Hepatocyte (in vitro differentiated cells): ENCODE measurements at regions not wholly inside any gene's neighbourhood (a gene's known extent, or its start where the extent isn't known, plus 50 kb on each side); places are given as distances from the start of the nearest gene placed in this dataset.

Source experiments
- DNase-seq: peaks from one replicate; pipeline ENCODE4 v3.0.0-alpha.2; 2016; ENCODE audit warnings: low spot score
- H2AFZ ChIP-seq: fragments of 200-600 bp; sonication (generic); 2 replicates; pipeline ENCODE4 v1.6.0; 2016; ENCODE audit warnings: antibody characterized with exemption, mild to moderate bottlenecking
- H3K27ac ChIP-seq: fragments of 200-600 bp; sonication (generic); 2 replicates; pipeline ENCODE4 v1.5.1; 2016; ENCODE audit warnings: mild to moderate bottlenecking
- H3K27me3 ChIP-seq: fragments of 200-600 bp; sonication (generic); 2 replicates; pipeline ENCODE4 v1.6.1; 2016
- H3K36me3 ChIP-seq: fragments of 200-600 bp; sonication (generic); replicated peaks from 2 replicates; pipeline ENCODE4 v1.5.1; 2016; ENCODE audit warnings: low read depth; ENCODE audit not compliant: insufficient read depth
- H3K4me1 ChIP-seq: fragments of 200-600 bp; sonication (generic); 2 replicates; pipeline ENCODE4 v1.5.1; 2016; ENCODE audit warnings: mild to moderate bottlenecking, moderate library complexity; ENCODE audit not compliant: insufficient read depth
- H3K4me2 ChIP-seq: fragments of 200-600 bp; sonication (generic); 2 replicates; pipeline ENCODE4 v1.6.0; 2016
- H3K4me3 ChIP-seq: fragments of 200-600 bp; sonication (generic); 2 replicates; pipeline ENCODE4 v1.5.1; 2016; ENCODE audit warnings: mild to moderate bottlenecking
- H3K79me2 ChIP-seq: fragments of 200-600 bp; sonication (generic); 2 replicates; pipeline ENCODE4 v1.6.0; 2017; ENCODE audit warnings: mild to moderate bottlenecking
- H3K9me2 ChIP-seq: fragments of 200-600 bp; sonication (generic); replicated peaks from 2 replicates; pipeline ENCODE4 v1.6.0; 2017; ENCODE audit warnings: mild to moderate bottlenecking; ENCODE audit not compliant: insufficient read depth
- H3K9me3 ChIP-seq: fragments of 200-600 bp; sonication (generic); 2 replicates; pipeline ENCODE4 v1.5.1; 2016; ENCODE audit warnings: low read depth, mild to moderate bottlenecking
- H4K20me1 ChIP-seq: fragments of 200-600 bp; sonication (generic); 2 replicates; pipeline ENCODE4 v1.6.0; 2016; ENCODE audit warnings: mild to moderate bottlenecking; ENCODE audit not compliant: insufficient read depth, poor library complexity, severe bottlenecking
- CTCF ChIP-seq: fragments of 200-600 bp; sonication (generic); IDR thresholded peaks from 2 replicates; pipeline ENCODE4 v1.5.1; 2016; ENCODE audit warnings: antibody characterized with exemption, mild to moderate bottlenecking; ENCODE audit not compliant: poor library complexity
- EZH2 ChIP-seq: fragments of 200-600 bp; sonication (generic); IDR thresholded peaks from 2 replicates; pipeline ENCODE4 v1.6.1; 2016; ENCODE audit warnings: antibody characterized with exemption, mild to moderate bottlenecking, borderline replicate concordance
- EZH2phosphoT487 ChIP-seq: fragments of 200-600 bp; sonication (generic); IDR thresholded peaks from one replicate; pipeline ENCODE4 v1.6.1; 2018; ENCODE audit warnings: antibody characterized with exemption, mild to moderate bottlenecking, low read depth, moderate library complexity; ENCODE audit not compliant: unreplicated experiment, severe bottlenecking
- WGBS: methylation state at CpG from one replicate; pipeline ENCODE4 v1.1.6; 2016; ENCODE audit warnings: low lambda C conversion rate; ENCODE audit errors: missing lambda C conversion rate; 5-methylcytosine and 5-hydroxymethylcytosine counted together

GRCh38 chr13:92954746-92955145 is 271.9 kb upstream of the GPC6 start:
- WGBS: 76% methylated on average over 5 of the region's 5 CpGs
- no peaks in the 10 kb centered on the region for H3K9me2 ChIP-seq

GRCh38 chr13:92959790-92960189 is 266.8 kb upstream of the GPC6 start:
- H3K4me2 ChIP-seq: no peak overlapping the region
- TF ChIP-seq CTCF: no peak
- TF ChIP-seq EZH2: no peak
- TF ChIP-seq EZH2phosphoT487: no peak
- 94% methylated on average over 8 of the region's 8 CpGs for WGBS

More at GRCh38 chr13:92954746-92955145, 271.9 kb upstream of the GPC6 start:
- Histone ChIP-seq H3K79me2 (no peaks in the 10 kb centered on the region), H3K27ac (no peak overlapping the region), H2AFZ (no peak overlapping the region), H3K4me1 (peaks cover 10% of the 10 kb centered on the region), H3K4me3 (no peak overlapping the region), H3K4me2 (no peak overlapping the region), H3K27me3 (no peaks in the 10 kb centered on the region), H3K9me3 (no peaks in the 10 kb centered on the region), H4K20me1 (no peaks in the 10 kb centered on the region), H3K36me3 (no peaks in the 10 kb centered on the region)
- TF ChIP-seq EZH2: no peak
- no peak for TF ChIP-seq CTCF
- TF ChIP-seq EZH2phosphoT487: no peak
- DNase-seq: no peak

GRCh38 chr13:92963029-92963428 is 263.6 kb upstream of the GPC6 start:
- no peak for DNase-seq
- WGBS: 91% methylated on average over 1 of the region's 1 CpG
- Histone ChIP-seq H3K27ac (no peak overlapping the region), H3K79me2 (no peaks in the 10 kb centered on the region), H3K27me3 (no peaks in the 10 kb centered on the region), H3K9me2 (no peaks in the 10 kb centered on the region), H3K4me1 (no peaks in the 10 kb centered on the region), H3K9me3 (no peaks in the 10 kb centered on the region), H4K20me1 (no peaks in the 10 kb centered on the region), H3K36me3 (no peaks in the 10 kb centered on the region), H2AFZ (no peak overlapping the region), H3K4me3 (no peak overlapping the region), H3K4me2 (no peak overlapping the region)
- TF ChIP-seq CTCF (no peak), EZH2phosphoT487 (no peak), EZH2 (no peak)

More at GRCh38 chr13:92959790-92960189, 266.8 kb upstream of the GPC6 start:
- no peak for DNase-seq
- Histone ChIP-seq H3K4me1 (no peaks in the 10 kb centered on the region), H3K27me3 (no peaks in the 10 kb centered on the region), H3K9me2 (no peaks in the 10 kb centered on the region), H3K79me2 (no peaks in the 10 kb centered on the region), H2AFZ (no peak overlapping the region), H4K20me1 (no peaks in the 10 kb centered on the region), H3K9me3 (no peaks in the 10 kb centered on the region), H3K4me3 (no peak overlapping the region), H3K36me3 (no peaks in the 10 kb centered on the region), H3K27ac (no peak overlapping the region)

GRCh38 chr13:92966341-92966740 is 260.3 kb upstream of the GPC6 start:
- TF ChIP-seq EZH2phosphoT487: no peak
- no peak for TF ChIP-seq EZH2
- no peak for TF ChIP-seq CTCF
- Histone ChIP-seq H3K79me2 (no peaks in the 10 kb centered on the region), H4K20me1 (no peaks in the 10 kb centered on the region), H2AFZ (no peak overlapping the region), H3K9me3 (no peaks in the 10 kb centered on the region), H3K36me3 (no peaks in the 10 kb centered on the region), H3K27me3 (no peaks in the 10 kb centered on the region), H3K4me1 (no peaks in the 10 kb centered on the region), H3K27ac (no peak overlapping the region), H3K9me2 (no peaks in the 10 kb centered on the region), H3K4me2 (no peak overlapping the region), H3K4me3 (no peak overlapping the region)
- no peak for DNase-seq
- 82% methylated on average over 8 of the region's 8 CpGs for WGBS
